ENCODE measurements at regions not wholly inside any gene's neighbourhood (a gene's known extent, or its start where the extent isn't known, plus 50 kb on each side); places are given as distances from the start of the nearest gene placed in this dataset.
A peak's percentile ranks its signal among the peaks of the same experiment; 100 is the strongest.

DNA sequence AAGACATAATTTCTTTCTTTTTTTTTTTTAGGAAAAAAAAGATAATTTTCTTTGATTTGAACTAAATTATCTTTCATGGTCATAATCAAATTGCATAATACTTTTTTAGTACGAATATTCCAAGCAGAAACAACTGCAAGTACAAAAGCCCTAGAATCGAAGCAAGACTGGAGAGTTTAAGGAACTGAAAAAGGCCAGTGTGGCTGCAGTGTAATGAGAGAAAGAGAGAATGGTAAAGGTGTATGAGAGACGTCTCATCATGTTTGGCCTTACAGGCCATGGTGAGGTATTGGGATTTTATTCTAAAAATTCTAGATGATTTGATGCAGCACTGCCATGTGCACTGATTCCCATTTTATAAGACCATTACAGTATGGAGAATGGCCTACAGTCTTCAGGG is 180.9 kb downstream of the SUCNR1 start:
- DNase-seq (ENCODE audit: low read depth) = no peak

DNA sequence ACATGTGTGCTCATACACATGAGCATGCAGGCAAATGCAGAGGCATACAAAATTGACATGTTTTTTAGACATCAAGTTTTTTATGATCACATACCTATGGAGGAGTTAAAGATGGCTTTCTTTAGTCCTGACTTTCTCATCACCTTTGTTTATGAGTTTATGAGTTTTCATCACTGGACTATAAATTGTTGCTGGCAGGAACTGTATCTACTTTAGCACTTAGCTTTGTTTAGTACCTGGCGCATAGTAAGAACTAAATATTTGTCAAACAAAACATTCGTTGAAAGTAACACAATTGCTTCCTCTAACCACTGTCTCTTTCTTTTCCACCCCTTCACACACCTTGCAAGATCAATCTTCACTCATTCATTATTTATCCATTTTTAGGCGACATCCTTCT is 182.6 kb downstream of the SUCNR1 start:
- DNase-seq (ENCODE audit: low read depth) = no peak

DNA sequence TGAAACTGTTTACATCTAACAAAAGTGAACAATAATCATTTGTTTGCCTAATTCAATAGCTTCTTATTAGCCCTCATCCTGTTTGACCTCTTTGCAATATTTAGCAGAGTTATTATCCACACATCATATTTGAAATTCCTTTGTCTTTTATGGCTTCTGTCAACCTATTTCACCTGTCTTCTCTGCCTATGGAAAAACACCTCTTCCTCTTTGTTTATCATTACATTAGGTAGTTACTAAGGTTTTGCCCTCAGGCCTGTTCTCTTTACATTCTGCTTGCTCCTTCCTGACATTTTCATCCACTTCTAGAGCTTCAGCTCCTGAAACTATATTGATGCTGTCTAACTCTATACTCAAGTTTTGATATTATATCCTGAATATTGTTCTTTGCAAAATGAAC is 183.0 kb downstream of the SUCNR1 start:
- no peak for DNase-seq (ENCODE audit: low read depth)

DNA sequence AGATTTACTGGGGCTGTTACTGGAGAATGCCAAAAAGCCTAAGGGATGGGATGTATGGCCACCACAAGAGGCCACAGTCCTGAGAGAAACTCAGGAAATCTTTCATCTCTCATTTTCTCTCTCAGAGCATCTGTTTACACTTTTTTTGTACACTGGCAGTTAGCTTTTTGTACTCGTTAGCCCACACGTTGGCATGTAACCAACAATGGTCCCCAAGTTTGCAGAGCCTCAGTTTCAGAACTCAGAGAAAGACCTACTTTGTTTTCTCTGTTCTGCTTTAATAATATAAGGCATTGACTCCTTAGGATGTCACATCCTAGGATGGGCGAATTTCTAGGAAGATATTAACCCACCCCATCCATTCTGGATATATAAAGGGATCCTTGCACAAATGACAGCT is 183.5 kb downstream of the SUCNR1 start:
- no peak for DNase-seq (ENCODE audit: low read depth)

DNA sequence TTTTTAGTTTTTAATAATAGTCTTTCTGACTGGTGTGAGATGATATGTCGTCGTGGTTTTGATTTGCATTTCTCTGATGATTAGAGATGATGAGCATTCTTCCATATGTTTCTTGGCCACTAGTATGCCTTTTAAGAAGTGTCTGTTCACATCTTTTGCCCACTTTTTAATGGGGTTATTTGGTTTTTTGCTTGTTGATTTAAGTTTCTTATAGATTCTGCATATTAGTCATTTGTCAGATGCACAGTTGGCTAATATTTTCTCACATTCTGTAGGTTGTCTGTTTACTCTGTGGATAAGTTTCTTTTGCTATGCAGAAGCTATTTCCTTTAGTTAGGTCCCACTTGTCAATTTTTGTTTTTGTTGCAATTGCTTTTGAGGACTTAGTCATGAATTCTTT is 185.4 kb downstream of the SUCNR1 start:
- no peak for DNase-seq (ENCODE audit: low read depth)

DNA sequence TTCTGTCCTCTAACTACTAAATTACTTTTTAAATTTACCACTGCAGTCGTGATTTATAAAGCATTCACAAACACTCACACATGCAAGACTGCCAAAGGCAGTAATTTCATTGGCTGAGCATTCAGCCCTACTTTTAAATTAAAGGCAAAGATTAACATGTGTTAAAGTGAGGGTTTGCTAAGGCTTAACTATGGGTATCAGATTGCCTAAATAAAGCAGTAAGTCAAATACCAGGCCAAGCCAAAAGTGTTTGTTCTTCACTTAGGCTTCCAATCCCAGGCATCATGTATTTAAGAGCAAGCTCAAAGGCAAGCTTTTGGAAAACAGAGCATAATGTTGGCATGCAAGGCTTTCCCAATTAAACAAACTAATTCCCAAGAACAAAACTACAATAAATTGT is 187.3 kb downstream of the SUCNR1 start:
- DNase-seq (ENCODE audit: low read depth) = no peak

DNA sequence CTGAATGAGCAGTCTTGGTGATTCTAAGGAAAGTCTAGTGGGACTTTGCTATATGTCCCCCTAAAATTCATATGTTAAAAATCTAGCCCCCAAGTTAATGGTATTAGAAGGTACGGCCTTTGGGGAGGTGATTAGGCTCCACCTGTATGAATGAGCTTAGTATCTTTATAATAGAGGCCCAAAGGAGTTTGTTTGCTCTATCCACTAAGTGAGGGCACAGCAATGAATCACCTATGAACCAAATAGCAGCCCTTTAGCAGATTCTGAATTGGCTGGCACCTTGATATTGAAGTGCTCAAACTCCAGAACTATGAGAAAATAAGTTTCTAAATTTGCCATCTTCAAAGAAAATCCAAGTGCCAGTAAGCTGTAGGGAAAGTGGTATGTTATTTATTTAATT is 187.9 kb downstream of the SUCNR1 start:
- no peak for DNase-seq (ENCODE audit: low read depth)

DNA sequence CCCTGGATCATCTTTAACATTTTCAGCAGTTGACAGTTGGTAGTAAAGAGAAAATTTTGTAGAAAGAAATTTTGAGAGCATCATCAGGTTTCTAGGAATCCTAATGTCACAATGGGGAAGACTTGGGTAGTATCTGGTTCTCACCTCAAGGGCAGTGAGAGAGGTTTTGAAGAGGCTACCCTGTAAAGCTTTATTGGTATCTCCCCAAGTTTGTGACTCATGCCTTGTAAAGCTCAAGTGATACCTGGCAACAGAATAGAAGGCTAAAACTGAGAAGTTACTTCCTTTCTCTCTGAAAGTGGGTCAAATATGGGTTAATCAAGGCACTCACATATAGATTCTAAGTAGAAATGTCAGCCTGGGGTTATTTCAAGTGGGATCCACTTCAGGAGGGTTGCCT is 196.4 kb downstream of the SUCNR1 start:
- peak; percentile 84 for DNase-seq (ENCODE audit: low read depth)

DNA sequence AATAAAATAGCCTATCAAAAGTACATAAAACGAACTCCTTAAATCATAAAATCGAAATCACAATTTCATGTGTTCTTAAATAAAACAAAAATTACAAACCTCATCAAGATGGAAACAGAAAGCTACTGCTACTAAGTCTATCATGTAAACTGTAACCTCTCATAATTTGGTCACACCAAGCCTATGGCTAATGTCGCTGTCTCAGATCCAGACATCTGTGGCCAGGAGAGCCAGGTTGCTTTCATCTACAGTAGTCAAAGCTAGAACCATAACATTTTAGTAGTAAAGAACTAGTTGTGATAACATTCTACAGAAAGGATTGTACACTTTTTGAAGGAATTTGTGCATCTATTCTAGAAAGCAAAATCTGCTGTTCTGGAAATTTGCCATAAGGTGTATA is 197.4 kb upstream of the MBNL1 start:
- DNase-seq (ENCODE audit: low read depth) = no peak

DNA sequence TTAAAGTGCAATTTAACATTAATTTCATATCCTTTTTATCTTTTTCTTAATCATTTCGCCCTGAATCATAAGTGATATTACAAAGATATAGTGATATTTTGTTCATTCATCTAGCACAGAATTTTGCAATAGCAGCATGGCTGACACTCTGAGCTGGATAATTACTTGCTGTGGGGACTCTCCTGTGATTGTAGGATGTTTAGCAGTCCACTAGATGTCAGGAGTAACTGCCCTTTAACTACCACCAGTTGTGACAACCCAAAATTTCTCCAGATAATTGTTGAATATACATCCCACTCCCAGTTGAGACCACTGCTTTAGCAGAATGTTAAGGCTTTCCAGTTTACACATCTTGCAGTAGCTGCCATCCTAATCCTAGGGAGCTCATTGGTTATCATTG is 196.8 kb upstream of the MBNL1 start:
- peak; percentile 65 for DNase-seq (ENCODE audit: low read depth)

DNA sequence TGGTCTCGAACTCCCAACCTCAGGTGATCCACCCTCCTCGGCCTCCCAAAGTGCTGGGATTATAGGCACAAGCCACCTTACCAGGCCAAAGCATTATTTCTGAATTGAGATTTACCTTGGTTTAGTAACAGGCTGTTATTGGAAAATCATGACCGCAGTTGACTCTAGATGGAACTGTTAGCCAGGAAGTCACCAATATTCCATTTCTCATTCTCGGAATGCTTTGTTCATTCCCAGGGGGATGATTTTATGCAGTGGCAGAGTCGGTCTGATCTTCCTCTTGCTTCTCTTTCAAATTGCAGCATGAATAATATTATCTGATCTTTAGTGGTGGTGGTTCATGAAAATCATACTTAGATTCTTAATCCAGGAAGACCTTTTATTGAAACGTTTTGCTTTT is 195.5 kb upstream of the MBNL1 start:
- DNase-seq (ENCODE audit: low read depth) = peak; percentile 52

DNA sequence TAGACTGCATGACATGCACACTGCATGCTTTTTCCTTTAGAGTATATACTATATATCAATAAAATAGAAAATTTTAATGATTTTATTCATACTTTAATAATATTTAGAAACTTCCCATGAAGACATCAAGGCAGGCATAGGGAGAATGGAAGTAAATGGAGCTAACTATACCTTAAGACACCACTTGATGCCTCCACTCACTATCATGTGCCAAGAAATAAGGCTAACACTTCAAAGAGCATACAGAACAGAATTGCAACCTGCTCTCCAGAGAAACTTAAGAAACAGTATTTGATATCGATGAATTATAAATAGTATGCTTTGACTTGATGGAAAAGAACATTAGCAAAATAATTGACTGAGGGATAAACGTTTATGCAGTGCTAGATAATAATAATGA is 192.6 kb upstream of the MBNL1 start:
- DNase-seq (ENCODE audit: low read depth) = peak; percentile 39

DNA sequence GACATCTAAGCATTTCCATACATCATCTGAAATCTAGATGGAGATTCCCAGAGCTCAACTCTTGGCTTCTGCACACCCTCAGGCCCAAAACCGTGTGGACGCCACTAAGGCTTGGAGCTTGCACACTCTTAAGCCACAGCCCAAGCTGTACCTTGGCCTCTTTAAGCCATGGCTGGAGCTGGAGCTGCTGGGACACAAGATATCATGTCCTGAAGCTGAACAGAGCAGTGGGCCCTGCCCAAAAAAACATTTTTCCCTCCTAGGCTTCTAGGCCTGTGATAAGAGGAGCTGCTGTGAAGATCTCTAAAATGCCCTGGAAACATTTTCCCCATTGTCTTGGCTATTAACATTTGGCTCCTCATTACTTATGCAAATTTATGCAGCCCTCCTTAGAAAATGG is 188.7 kb upstream of the MBNL1 start:
- no peak for DNase-seq (ENCODE audit: low read depth)

DNA sequence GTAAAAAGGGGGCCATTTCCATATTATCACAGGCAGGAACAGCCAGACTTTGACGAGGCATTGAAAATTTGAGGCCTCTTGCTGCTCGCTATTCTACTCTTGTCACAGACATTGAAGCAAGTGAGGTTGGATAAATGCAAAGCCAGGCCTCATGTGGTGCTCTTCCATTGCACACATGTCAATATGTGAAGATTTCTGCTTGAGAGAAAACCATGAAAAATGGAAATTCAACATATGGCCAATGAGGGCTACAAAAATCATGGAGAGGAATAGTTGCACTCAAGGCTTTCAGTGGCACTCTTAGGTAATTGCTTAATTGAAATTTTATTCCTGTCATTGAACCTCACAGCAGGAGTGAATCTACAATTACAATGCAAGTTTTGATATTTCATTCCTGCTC is 185.6 kb upstream of the MBNL1 start:
- DNase-seq (ENCODE audit: low read depth) = no peak

DNA sequence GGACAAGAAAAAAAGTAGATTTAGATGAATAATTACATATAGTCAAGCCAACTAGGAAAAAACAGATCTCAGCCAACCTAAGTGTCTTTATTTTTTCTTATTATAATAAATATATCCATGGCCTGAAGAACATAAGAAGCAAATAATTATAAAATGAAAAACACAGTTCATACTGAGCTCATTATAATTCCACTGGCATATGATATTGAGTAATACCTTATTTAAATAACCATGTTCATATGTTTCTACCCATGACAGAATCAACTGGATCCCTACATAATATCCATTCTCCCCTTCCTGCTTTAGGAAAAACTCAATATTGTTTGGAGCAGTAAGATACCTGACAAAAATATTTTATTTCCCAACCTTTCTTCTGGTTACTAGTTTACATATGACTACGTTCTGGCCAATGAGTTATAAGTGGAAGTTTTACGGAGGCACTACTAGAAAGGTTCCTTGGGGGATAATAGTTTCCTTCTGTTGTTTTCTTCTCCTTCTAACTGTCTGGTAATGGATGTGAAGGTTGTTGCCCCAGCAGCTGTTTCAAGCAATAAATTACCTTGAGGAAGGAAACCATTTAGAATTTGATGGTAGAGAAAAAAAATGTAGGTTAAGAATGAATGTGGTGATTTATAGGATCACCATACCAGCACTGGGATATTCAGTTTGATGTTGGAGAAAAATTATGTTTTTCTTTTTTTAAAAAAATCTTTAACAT is 184.1 kb upstream of the MBNL1 start:
- DNase-seq (ENCODE audit: low read depth) = no peak

DNA sequence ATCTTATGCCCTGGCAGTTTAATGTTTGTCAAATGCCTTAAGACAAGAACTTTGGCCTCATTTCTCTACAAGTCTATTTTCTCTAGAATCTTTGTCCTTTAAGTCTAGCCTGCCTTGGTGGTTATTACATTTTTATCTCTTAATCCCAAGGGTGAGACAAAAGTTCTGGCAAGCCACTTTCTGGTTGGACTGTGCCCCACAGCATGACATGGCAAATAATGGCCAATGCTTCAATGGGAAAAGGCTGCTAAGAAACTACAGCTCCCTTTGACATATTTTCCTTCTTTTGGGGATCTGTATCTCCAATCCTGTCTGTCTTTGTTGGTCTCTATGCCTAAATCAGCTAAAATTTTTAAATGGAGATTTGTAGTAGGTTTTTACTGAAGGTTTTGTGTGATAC is 181.6 kb upstream of the MBNL1 start:
- no peak for DNase-seq (ENCODE audit: low read depth)

DNA sequence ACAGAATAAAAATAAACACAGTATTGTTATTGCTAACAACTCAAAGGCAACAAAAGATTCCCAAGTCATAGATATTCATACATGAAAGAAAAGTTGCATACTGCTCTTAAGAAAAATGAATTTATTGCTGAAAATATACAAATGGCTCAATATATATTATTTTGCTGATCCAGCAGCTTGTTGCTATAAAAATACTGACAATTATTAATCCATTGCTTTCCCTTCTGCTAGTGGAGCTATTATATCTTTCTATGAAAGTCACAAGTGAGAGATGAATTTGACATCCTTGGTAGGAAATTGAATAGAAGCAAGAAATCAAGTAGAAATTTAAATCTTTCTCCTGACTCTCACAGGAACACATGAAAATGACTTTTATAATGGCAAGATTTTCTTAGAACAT is 179.2 kb upstream of the MBNL1 start:
- DNase-seq (ENCODE audit: low read depth) = no peak

DNA sequence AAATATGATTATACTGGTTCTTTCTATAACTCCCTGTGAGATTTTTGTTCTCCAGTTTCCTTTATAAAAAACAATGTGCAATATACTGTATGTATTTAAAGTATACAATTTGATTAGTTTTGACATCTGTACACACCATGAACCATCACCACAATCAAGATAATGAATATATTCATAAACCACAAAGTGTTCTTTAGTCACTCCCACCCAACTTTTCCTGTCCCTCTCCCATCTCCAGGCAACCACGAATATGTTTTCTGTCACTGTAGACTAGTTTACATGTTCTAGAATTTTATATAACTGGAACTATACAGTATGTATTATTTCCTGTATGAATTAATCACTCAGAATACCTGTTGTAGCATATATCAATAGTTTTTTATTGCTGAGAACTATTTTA is 177.0 kb upstream of the MBNL1 start:
- no peak for DNase-seq (ENCODE audit: low read depth)

DNA sequence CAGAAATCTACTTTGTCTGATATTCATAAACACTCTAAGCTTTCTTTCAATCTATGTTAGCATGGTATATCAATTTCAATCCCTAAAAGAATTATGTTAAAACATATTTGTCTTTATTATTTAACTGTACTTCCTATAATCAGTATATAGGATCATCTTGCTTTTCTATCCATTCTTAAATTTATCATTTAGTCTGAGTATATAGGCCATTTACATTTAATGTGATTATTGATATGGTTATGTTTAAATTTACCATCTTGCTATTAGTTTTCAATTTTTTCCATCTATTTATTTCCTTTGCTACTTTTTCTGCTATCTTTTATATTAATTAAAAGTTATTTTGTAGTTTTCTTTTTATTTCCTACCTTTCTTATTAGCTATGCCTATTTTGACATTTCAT is 174.8 kb upstream of the MBNL1 start:
- no peak for DNase-seq (ENCODE audit: low read depth)

DNA sequence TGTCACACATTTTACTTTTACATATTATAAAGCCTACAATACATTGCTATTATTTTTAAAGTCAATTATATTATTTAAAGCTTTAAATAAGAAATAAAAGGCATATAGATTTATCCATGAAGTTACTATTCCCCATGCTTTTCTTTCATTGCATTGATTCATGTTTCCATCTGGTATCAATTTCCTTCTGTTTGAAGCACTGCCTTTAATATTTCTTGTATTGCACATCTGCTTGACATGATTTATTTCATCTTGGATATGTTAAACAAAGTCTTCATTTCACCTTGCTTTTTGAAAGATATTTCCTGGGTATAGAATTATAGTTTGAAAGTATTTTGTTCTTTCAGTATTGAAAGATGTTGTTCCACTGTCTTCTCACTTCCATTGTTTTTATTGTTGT is 174.3 kb upstream of the MBNL1 start:
- no peak for DNase-seq (ENCODE audit: low read depth)

DNA sequence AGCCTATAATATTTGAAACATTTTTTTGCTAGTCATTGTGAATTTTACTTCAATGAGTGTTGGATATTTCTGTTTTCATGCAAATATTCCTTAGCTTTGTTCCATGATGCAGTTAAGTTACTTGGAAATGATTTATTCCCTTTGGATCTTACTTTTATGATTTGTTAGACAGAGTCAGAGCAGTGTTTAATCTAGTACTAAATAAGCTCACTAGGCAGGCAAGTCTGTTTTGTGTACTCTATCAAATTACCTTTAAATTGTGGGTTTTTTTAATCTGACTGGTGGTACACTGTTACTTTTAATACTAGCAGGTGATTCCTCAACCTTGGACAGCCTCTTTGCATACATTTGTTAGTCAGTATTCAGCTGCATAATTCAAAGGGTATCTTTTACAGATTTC is 173.3 kb upstream of the MBNL1 start:
- DNase-seq (ENCODE audit: low read depth) = no peak

DNA sequence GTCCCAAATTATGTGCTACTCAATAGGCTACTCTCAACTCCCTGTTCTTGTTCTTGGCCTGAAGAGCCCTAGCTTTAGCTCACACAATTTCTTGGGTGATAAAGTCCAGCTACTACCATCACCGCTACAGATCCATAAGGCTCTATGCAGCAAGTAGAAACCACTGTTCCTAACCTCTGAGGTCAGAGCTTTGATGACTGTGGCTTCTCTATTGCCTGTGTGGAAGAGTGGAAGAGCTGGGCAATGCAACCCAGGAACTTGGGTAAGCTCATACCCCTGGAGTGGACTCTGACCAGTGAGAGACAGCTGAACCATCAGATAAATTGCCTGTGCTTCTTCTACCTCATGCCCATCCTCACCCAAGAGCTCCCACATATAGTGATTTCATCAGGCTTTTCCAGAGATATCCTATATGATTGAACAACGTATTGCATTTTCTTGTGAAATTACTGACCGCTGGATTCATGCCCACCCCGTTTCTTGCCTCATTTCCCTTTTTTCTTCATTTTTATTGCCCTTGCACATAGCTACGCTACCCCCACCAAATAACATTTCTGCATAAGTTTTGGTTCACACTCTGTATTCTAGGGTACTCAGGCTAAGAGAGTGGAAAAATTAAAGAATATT is 172.3 kb upstream of the MBNL1 start:
- no peak for DNase-seq (ENCODE audit: low read depth)

DNA sequence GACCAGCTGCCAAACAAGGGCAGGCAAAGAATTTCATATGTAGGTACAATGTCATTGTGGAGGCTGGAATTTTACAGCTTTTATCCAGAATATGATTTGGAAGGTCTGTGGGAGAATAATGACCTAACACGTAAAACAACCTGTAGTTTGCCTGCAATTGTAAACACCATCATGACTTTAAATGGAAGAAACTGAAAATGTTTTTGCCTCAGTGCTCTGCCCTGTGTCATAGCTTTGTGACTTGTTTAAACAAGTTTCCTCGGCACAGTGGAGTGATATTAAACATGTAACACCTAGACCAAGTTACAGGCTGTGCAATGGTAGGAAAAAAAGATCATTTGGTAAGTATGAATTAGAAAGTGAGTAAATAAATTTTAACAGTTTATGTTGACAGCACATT is 171.6 kb upstream of the MBNL1 start:
- DNase-seq (ENCODE audit: low read depth) = no peak

DNA sequence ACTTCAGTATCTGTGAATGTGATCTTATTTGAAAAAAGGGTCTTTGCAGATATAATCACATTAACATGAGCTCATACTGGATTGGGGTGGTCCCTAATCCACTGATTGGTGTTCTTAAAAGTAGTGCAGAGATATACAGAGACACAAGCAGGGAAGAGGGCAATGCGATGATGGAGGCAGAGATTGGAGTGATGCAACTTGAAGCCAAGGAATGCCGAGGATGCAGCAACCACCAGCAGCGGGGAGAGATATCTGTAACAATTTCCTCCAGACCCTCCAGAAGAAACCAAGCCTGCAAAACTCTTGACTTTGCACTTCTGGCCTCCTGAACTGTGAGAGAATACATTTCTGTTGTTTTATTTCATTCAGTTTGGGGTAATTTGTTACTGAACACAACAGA is 171.0 kb upstream of the MBNL1 start:
- DNase-seq (ENCODE audit: low read depth) = no peak
